HG03159 (cell line): ENCODE measurements at regions not wholly inside any gene's neighbourhood (a gene's known extent, or its start where the extent isn't known, plus 50 kb on each side); places are given as distances from the start of the nearest gene placed in this dataset.
"Not testable (repeated sequence)": the region's sequence is repeated elsewhere in the genome, so short reads cannot be mapped to it uniquely, and the experiment has no call there.

Source experiments
- ATAC-seq: cut with Tn5 transposase; IDR thresholded peaks from one replicate; pipeline ENCODE4 v1.9.1; 2021; ENCODE audit warnings: mild to moderate bottlenecking, moderate library complexity; ENCODE audit not compliant: unreplicated experiment

DNA sequence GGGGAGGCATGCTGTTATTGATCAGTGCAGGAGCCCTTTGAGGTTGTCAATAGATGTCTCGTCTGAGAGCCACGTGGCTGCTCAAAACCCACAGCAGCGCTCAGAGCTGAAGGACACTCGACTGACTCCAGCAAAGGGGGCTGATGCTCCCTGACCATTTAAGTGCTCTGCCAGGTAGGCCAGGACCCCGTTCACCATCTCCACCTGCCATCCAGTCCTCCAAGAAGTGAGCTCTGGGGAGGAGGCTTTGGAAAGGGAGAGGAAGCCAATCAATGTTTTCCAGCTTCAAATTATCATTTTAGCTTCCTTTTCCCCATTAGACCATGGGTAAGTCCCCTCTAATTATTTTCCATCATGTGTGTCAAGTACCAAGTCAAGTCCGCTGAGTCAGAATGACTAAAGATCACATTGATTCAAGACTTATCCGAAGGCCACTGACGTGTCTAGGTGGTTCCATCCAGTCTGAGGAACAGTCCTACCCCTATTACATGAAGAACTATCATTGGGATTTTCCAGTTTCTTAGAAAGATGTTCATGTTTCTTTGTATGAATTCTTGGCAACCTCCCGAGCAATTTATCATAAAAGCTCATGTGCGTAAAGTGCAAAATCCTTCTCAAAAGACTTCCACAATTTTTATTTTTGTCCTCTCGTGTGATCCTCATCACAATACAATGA lies 302.6 kb upstream of the LYZL1 start:
- ATAC-seq = no peak

DNA sequence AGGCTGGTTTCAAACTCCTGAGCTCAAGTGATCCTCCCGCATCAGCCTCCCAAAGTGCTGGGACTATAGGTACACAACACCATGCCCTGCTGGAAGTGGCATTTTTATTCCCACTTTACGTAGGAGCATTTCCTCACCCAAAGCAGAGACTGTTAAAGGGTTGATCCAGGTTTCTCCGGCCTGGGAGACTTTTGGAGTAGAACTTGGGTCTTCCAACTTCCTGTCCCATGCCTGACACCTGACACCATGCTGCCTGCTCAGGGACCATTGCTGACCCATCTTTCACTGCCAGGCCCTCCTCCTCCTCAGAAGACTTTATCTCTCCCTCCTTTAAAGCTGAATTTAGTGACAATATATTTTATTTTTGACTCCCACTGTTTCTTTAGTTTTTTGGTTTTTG lies 302.0 kb upstream of the LYZL1 start:
- no peak for ATAC-seq

DNA sequence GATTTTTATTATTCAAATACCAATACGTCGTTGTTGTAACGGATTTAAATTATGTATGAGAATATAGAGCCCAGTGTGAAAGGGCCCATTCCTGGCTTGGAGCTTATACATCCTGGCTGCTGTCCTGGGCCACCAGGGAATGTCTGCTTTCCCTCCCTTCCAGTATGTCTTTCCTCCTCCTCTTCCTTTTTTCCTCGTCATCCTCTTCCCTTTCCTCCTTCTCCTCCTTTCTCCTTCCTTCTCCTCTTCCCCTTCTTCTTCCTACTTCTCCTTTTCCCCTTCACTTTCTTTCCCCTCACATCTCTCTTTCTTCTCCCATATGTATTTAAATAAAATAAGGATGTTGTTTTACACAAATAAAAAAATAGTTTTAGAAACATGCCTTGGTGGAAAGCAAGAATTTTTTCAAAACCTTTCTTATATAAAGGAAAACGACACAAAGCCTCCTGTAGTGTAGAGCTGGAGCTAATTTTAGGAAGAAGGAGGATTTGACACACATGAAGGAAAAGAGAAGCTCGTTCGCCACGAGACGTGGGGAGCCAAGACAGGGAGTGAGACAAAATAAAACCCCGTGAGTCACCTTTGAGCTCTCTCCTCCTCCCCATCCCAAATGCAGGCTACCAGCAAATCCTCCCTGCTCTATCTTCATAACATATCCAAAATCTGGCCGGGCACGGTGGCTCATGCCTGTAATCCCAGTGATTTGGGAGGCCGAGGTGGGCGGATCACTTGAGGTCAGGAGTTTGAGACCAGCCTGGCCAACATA lies 301.1 kb upstream of the LYZL1 start:
- ATAC-seq = no peak

DNA sequence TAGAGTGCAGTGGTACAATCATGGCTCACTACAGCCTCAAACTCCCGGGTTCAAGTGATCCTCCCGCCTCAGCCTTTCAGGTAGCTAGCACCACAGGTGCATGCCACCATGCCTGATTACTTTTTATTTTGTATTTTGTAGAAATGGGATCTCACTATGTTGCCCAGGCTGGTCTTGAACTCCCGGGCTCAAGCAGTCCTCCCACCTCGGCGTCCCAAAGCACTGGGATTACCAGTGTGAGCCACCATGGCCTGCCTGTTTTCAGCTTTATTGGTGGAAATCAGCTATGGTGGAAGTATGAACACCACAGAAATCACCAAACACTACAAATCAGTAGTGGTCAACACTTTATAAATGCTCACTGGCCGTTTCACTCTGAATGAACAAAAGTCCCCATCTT lies 299.9 kb upstream of the LYZL1 start:
- no peak for ATAC-seq

DNA sequence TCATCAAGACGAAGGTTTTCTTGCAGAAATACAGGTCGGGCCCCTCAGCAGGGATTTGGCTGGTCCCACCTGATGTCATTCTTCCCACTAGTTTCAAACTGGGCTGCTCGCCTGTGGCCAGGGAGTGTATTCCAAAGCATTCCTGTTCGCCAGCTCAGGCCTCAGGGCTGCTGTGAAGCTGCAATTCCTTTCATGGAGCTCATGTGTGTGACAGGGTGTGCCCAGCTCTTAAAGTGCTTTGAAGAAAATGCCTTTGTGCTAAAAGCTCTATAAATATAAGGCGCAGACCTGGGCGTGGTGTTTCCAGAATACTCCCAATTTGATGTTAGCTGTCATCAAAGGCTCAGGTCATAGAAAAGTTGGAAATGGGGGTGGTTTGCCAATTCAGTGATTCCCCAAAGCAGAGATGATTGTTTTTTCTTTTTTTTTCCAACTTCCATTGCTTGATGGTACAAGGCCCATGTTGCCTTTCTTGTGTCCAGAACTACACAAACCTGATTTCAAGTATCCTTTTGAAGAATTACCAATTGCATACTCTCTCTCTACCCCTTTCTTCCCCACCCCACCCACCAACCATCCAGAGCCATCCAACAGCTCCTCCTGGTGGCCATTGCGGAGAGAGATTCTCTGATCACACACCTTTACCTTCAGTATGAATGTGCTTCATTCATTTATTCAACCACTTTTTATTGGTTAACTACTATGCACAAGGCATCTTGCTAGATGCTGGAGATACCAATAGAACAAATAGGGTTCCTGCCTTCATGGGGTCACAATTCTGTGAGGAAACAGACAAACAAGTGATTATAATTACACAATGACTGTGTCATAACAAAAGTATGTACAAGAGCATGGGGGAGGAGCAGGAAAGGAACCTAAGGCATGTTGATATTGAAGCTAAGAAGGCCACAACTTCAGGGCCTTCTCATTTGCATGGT lies 297.3 kb upstream of the LYZL1 start:
- no peak for ATAC-seq

DNA sequence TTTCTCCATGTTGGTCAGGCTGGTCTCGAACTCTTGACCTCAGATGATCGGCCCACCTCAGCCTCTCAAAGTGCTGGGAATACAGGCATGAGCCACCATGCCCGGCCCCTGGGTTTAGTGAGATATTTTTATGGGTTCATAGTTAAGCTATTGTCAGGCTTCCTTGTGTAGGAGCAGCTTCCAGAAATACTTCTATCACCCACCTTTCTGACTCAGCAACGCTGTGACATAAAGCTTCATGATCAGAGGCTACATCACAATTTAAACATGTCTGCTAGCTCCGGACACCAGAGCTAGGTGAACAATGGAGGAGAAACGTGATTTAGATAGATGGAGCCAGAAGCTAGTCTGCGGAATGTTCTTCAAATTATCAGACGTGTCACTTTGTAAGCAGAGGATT lies 295.8 kb upstream of the LYZL1 start:
- ATAC-seq = no peak

DNA sequence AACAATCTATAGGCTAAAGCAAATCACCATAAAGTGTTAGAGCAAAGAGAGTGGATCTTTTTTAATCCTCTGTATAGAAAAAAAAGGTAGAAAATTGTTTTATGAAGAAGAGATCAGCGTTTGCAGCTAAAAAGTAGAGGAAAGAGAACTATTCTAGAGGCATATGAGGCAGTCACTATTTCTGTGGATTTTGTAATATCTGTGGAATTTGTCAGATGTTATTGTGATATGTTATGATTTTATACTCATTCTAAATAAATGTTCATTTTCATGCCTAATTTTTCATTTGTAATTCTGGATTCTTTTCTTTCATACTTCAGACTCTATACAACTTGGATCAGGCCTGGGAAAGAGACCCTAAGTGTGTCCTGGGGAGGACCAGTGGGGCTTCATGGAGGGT lies 295.0 kb upstream of the LYZL1 start:
- no peak for ATAC-seq

DNA sequence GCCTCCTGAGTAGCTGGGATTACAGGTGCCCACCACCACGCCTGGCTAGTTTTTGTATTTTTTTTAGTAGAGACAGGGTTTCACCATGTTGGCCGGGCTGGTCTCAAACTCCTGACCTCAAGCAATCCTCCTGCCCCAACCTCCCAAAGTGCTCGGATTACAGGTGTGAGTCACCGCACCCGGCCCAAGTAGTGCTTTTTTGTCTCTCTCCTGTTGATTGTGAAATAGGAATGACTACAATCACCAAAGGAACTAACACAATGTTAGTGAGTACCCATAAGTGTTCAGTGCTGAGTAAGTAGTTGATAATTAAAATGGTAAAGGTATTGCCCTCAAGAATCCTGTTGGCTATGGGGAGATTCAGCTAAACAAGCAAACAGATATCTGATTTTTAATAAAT lies 294.1 kb upstream of the LYZL1 start:
- not testable (repeated sequence) for ATAC-seq

DNA sequence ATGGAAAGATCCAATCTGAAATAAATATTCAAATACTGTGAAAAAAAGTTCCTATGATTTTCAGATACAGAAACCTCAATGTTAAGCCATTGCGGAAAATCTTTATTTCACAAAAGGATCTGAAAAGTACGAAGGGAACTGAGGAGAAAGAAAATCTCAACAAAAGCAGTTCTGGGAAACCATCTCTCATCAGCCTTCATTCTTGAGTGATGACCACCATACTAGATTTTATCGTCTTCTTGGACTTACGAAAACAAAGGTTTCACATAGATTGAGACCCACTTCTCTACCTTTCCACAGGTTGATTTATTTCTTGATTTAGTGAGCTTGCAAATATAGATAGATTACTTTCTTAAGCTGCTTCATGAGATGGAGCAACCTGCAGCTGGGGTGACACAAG lies 293.4 kb upstream of the LYZL1 start:
- no peak for ATAC-seq

DNA sequence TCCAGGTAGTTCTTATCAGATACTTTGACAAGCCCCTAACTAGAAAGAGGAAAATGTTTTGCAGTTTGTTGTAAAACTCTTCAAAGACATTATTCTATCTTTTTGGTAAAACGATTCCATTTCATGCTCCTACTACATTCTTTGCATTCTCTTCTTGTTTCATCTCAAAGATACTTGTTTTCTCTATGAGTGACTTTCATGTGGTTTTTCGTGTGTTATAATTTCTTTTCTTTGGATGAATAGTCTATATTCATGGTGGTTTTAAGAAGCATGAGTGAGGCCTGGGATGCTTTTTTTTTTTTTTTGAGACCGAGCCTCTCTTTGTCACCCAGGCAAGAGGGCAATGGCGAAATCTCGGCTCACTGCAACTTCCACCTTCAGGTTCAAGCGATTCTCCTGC lies 292.5 kb upstream of the LYZL1 start:
- no peak for ATAC-seq

DNA sequence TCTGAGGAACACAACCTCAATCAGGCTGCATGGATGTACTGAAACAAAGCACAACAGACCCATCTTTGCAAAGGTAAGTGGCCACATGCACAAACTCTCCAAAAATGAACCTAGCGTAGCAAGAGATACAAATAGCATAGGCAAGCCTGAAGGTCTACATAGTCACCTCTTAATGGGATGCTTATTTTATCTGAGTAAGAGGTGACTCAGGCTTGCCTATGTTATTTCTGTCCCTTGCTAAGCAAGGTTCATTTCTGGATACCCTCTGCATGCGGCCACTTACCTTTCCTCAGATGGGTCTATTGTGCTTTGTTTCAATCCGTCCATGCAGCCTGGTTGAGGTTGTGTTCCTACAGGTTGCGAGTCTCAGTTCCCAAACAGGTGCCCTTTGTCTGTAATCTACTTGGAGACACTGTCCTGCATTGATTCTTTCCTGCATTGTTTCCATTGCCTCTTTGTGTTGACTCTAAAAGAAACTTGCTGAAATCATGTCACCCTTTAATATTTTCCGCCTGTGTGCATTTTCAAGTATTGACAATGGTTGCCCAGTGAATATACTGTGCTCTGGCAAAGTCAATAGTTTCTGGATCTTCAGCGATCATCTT lies 291.8 kb upstream of the LYZL1 start:
- no peak for ATAC-seq

DNA sequence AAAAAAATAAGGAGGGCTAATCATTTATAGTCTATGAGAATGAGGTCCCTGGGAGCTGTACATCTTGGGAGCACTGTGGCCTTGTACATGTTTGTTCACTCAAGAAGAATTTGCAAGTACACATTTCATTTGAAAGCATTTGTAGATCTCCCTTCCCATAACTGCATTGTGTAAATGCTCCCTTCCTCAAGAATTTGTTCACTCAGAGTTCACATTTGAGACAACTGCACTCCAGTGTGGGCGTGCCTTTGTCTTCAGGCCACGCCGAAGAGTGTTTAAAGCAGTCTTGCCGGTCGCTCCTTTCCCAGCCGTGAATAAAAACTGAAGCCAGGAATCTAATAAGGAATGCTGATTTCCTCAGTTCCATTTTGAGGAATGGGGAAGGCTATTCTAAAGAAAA lies 291.1 kb upstream of the LYZL1 start:
- ATAC-seq = no peak

DNA sequence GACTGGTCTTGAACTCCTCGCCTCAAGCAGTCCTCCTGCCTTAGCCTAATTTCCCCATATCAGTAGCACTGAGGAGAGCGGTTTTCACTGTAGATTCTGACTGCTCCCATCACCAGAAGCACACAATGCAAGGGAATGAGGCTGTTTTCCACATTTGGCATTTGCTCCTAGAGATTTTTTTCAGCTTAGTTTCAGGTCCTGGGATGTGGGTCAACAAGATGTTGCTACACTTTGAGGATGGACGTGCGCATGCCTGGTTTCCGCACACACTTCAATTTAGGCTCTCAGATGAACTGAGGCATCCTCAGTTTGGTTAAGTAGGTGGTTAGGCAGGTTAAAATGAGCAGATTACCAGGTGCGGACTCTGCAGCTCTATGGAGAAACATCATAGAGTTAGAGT lies 287.1 kb upstream of the LYZL1 start:
- ATAC-seq = no peak

DNA sequence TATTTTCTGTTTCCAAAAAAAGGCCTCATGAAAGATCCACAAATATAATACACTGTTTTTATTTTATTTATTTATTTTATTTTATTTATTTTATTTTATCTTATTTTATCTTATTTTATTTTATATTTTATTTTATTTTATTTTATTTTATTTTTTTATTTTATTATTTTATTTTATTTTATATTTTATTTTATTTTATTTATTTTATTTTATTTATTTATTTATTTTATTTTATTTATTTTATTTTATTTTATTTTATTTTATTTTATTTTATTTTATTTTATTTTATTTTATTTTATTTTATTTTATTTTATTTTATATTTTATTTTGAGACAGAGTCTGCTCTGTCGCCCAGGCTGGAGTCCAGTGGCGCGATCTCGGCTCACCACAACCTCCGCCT lies 285.9 kb upstream of the LYZL1 start:
- ATAC-seq = not testable (repeated sequence)

DNA sequence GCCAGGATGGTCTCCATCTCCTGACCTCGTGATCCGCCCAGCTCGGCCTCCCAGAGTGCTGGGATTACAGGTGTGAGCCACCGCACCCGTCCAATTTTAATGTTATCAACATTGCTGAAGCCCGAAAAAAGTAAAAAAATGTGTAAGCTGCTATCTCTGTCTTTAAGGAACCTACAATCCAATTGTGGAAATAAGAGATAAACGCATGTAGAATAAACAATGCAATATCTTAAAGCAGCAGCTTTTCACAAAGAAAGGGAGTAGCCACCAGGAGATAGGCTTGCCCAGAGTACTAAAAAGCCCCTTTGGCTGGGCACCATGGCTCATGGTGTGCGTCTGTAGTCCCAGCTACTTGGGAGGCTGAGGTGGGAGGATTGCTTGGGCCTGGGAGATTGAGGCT lies 282.9 kb upstream of the LYZL1 start:
- no peak for ATAC-seq

DNA sequence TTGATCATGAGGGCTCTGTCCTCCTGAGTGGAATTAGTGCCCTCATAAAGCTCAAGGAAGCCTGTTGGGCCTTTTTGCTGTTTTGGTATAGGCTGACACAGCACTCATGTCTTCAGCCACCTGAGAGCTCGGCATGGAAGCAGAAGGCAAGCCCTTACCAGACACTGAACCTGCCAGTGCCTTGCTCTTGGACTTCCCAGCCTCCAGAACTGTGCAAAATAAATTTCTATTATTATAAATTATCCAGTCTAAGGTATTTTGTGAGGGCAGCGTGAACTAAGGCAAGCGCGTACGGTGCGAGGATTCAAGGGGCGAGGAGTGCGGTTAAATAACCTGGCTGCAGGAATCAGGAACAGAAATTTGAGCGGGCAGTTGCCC lies 281.5 kb upstream of the LYZL1 start:
- no peak for ATAC-seq

DNA sequence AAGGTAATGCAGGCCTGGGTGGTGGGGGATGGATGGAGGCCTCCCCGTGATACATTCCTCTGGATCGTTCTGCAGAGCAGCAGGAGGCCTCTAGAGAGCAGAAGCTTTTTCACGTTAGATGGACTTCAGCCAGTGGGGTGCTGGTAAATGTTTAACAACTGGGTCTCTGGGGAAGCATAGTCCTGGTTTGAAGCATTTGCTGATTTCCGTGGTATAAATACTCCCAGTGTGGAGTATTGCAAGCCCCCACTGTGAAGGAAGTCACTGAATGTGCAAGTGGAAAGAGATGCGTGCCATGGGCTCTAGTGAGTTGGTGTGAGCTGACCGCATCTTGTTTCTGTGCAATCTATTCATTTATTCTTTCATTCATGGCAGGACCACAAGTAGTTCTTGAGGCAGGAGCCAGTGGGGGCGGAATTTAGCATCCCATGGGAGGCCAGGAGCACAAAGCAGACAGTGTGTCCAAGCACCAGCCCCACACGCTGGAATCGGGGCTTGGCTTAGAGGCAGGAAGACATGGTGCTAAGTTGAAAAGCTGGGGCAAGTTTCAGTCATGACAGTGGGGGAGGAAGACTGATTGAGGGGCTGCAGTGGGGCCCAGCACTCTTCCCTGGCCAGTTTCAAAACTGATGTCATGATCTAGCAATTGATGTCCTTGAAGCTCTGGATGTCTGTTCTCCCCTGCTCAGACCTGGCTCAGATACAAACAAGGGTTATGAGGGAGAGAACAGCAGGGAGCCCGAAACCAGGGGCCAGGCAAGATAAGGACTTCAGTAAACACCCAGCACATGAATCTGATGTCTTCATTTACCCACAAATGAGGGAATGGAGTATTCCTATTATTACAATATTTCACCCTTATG lies 280.9 kb upstream of the LYZL1 start:
- no peak for ATAC-seq

DNA sequence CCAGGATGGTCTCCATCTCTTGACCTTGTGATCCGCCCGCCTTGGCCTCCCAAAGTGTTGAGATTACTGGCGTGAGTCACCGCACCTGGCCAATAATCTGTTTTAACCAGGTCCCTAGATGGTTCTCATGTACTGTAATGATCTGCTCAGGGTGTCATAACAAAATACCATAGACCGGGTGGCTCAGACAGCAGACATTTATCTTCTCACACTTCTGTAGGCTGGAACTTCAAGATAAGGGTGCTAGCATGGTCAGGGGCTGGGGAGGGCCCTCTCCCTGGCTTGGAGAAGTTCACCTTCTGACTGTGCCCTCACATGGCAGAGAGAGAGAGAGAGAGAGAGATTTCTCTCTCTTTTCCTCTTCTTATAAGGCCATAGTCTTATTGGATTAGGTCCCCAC lies 279.4 kb upstream of the LYZL1 start:
- no peak for ATAC-seq

DNA sequence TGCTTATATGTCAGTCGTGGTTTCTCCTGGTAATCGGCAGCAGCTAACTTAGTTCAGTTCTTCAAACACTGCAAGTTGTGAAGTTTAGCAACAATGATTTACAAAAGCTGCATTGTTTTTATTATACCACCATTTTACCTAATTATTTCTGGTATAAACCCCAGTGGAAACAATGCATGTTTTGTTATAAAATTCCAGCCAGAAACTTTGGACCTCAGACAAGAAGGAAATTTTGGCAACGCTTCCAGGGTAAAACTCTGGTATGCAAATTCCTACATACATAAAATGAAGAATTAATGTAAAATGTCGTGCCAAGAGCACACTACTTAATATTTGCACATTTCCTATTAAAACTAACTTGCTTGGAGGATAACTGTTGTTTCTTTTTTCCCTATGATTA lies 277.4 kb upstream of the LYZL1 start:
- no peak for ATAC-seq

DNA sequence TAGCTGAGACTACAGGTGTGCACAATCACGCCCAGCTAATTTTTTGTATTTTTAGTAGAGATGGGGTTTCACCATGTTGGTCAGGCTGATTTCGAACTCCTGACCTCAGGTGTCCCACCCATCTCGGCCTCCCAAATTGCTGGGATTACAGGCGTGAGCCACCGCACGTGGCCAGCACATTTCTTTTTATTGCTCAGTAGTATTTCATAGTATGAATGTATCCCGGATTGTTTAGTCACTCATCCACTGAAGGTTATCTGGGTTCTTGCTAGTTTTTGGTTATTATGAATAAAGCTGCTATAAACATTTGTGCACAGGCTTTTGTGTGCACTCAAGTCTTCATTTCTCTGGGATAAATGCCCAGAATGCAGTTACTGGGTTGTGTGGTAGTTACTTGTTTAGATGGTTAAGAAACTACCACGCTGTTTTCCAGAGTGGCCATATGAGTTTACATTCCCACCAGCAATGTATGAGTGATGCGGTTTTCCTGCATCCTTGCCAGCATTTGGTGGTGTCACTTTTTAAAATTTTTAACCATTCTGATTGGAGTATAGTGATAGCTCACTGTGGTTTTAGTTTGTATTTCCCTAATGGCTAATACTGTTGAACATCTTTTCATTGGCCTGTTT lies 275.8 kb upstream of the LYZL1 start:
- ATAC-seq = no peak
